ENCODE measurements at regions not wholly inside any gene's neighbourhood (a gene's known extent, or its start where the extent isn't known, plus 50 kb on each side); places are given as distances from the start of the nearest gene placed in this dataset.

DNA sequence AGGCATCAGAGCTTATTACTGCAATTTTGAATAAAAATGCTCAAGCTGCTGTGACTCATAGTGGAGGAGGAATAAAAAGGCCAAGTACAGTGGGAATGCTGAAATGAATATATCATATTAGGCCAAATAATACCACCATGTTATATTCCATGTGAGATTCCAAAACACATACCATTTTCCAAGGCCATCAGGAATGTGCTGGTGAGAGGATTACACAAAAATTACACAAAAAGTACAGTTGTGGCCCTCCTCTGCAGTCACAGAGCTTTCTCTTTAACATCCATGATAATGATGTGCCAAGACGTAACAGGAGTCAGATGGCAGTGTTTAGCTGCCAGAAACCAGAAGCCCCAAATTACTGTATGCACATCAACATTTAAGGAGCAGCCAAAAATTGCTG, 153.5 kb downstream of the PCDH18 start:
- Histone ChIP-seq H3K36me3 (replicated peaks in 1 of 2; ENCODE audit: control extremely low read depth in 1 of 2, control insufficient read depth in 1 of 2, extremely low read depth in 1 of 2, insufficient read depth in 2 of 2, low read length in 1 of 2) (no peaks in the 10 kb centered on the region), H3K4me2 (replicated peaks; ENCODE audit: low read depth, low read length, poor library complexity, severe bottlenecking) (no peak overlapping the region), H3K4me3 (ENCODE audit: control extremely low read depth in 1 of 5, extremely low read depth in 1 of 5, insufficient read depth in 1 of 5, low read depth in 2 of 5, low read length in 4 of 5) (no peak overlapping the region), H3K27me3 (replicated peaks in 1 of 4; ENCODE audit: control extremely low read depth in 1 of 4, control insufficient read depth in 3 of 4, insufficient read depth in 4 of 4, low read length in 3 of 4) (no peaks in the 10 kb centered on the region), H3K9me3 (ENCODE audit: control extremely low read depth in 1 of 3, control insufficient read depth in 2 of 3, insufficient read depth in 1 of 3, low read length in 2 of 3) (no peaks in the 10 kb centered on the region), H4K20me1 (ENCODE audit: control insufficient read depth, insufficient read depth, low read length, poor library complexity, severe bottlenecking) (no peaks in the 10 kb centered on the region), H3K79me2 (ENCODE audit: control insufficient read depth, insufficient read depth, low read length) (no peaks in the 10 kb centered on the region), H3K4me1 (ENCODE audit: control insufficient read depth in 2 of 2, insufficient read depth in 2 of 2, low read length in 2 of 2) (no peaks in the 10 kb centered on the region), H2AFZ (ENCODE audit: insufficient read depth, low read depth, low read length, poor library complexity, severe bottlenecking) (no peak overlapping the region), H3K9ac (ENCODE audit: low read length) (no peak overlapping the region), H3K27ac (ENCODE audit: low read length in 2 of 2) (no peak overlapping the region)
- WGBS (ENCODE audit: insufficient coverage), result no CpG with 5 or more reads among the region's 1 CpG
- Mint-ChIP-seq H3K27me3 (no peaks in the 10 kb centered on the region), H3K4me3 (no peak overlapping the region), H3K9me3 (ENCODE audit: insufficient read depth) (peaks cover 10% of the 10 kb centered on the region), H3K4me1 (no peaks in the 10 kb centered on the region), H3K27ac (no peak overlapping the region)
- ChIA-PET CTCF (no interaction called here), POLR2A (no interaction called here)
- no peak for DNase-seq
- no peak for ATAC-seq (ENCODE audit: low read depth)
- no peak for TF ChIP-seq EZH2 (IDR thresholded peaks at IDR 0.05; ENCODE audit: borderline replicate concordance, insufficient read depth, low read depth, low read length, poor library complexity, severe bottlenecking)
- TF ChIP-seq, protein P1, sequence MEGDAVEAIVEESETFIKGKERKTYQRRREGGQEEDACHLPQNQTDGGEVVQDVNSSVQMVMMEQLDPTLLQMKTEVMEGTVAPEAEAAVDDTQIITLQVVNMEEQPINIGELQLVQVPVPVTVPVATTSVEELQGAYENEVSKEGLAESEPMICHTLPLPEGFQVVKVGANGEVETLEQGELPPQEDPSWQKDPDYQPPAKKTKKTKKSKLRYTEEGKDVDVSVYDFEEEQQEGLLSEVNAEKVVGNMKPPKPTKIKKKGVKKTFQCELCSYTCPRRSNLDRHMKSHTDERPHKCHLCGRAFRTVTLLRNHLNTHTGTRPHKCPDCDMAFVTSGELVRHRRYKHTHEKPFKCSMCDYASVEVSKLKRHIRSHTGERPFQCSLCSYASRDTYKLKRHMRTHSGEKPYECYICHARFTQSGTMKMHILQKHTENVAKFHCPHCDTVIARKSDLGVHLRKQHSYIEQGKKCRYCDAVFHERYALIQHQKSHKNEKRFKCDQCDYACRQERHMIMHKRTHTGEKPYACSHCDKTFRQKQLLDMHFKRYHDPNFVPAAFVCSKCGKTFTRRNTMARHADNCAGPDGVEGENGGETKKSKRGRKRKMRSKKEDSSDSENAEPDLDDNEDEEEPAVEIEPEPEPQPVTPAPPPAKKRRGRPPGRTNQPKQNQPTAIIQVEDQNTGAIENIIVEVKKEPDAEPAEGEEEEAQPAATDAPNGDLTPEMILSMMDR (IDR thresholded peaks at IDR 0.05), result no peak
- intact Hi-C loops (cut with micrococcal nuclease), result no loop called here

DNA sequence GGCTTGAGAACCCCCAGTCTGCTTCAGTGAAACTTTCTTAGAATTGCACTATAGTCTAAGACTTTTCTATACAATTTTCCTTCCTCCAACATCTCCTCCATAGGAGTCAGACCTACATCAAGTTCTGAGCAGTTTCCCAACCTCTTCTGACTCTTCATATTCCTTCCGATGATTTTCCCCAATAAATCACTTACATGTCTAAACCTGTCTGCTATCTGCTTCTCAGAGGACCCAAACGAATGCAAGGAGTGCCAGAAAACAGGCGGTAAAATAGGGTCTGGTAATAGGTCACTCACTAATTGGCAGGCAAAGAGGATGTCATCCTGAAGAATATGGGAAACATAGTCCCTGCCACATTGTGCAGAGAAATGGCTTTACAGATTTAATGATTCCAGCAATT, 153.9 kb downstream of the PCDH18 start:
- H3K4me3 ChIP-seq (ENCODE audit: control extremely low read depth in 1 of 5, extremely low read depth in 1 of 5, insufficient read depth in 1 of 5, low read depth in 2 of 5, low read length in 4 of 5), result no peak overlapping the region
- ChIA-PET CTCF (no interaction called here), POLR2A (no interaction called here)
- no peak overlapping the region for H3K4me2 ChIP-seq (replicated peaks; ENCODE audit: low read depth, low read length, poor library complexity, severe bottlenecking)
- no peaks in the 10 kb centered on the region for H3K27me3 ChIP-seq (replicated peaks in 1 of 4; ENCODE audit: control extremely low read depth in 1 of 4, control insufficient read depth in 3 of 4, insufficient read depth in 4 of 4, low read length in 3 of 4)
- intact Hi-C loops (cut with micrococcal nuclease), result no loop called here
- no peaks in the 10 kb centered on the region for H3K79me2 ChIP-seq (ENCODE audit: control insufficient read depth, insufficient read depth, low read length)
- WGBS (ENCODE audit: insufficient coverage), result 100% methylated on average over 2 of the region's 3 CpGs
- no peak overlapping the region for H3K9ac ChIP-seq (ENCODE audit: low read length)
- H4K20me1 ChIP-seq (ENCODE audit: control insufficient read depth, insufficient read depth, low read length, poor library complexity, severe bottlenecking), result no peaks in the 10 kb centered on the region
- H3K4me1 Mint-ChIP-seq, result no peaks in the 10 kb centered on the region
- H3K9me3 ChIP-seq (ENCODE audit: control extremely low read depth in 1 of 3, control insufficient read depth in 2 of 3, insufficient read depth in 1 of 3, low read length in 2 of 3), result no peaks in the 10 kb centered on the region
- no peak overlapping the region for H3K27ac Mint-ChIP-seq
- H3K27ac ChIP-seq (ENCODE audit: low read length in 2 of 2), result no peak overlapping the region
- peaks cover 9% of the 10 kb centered on the region for H3K9me3 Mint-ChIP-seq (ENCODE audit: insufficient read depth)
- no peak for DNase-seq
- ATAC-seq (ENCODE audit: low read depth), result no peak
- H3K27me3 Mint-ChIP-seq, result no peaks in the 10 kb centered on the region
- H3K36me3 ChIP-seq (replicated peaks in 1 of 2; ENCODE audit: control extremely low read depth in 1 of 2, control insufficient read depth in 1 of 2, extremely low read depth in 1 of 2, insufficient read depth in 2 of 2, low read length in 1 of 2), result no peaks in the 10 kb centered on the region
- no peak for TF ChIP-seq EZH2 (IDR thresholded peaks at IDR 0.05; ENCODE audit: borderline replicate concordance, insufficient read depth, low read depth, low read length, poor library complexity, severe bottlenecking)
- TF ChIP-seq, protein P1 (IDR thresholded peaks at IDR 0.05), result no peak
- H2AFZ ChIP-seq (ENCODE audit: insufficient read depth, low read depth, low read length, poor library complexity, severe bottlenecking), result no peak overlapping the region
- H3K4me1 ChIP-seq (ENCODE audit: control insufficient read depth in 2 of 2, insufficient read depth in 2 of 2, low read length in 2 of 2), result no peaks in the 10 kb centered on the region
- no peak overlapping the region for H3K4me3 Mint-ChIP-seq
